ENCODE measurements at regions not wholly inside any gene's neighbourhood (a gene's known extent, or its start where the extent isn't known, plus 50 kb on each side); places are given as distances from the start of the nearest gene placed in this dataset.
A peak's percentile ranks its signal among the peaks of the same experiment; 100 is the strongest.

DNA sequence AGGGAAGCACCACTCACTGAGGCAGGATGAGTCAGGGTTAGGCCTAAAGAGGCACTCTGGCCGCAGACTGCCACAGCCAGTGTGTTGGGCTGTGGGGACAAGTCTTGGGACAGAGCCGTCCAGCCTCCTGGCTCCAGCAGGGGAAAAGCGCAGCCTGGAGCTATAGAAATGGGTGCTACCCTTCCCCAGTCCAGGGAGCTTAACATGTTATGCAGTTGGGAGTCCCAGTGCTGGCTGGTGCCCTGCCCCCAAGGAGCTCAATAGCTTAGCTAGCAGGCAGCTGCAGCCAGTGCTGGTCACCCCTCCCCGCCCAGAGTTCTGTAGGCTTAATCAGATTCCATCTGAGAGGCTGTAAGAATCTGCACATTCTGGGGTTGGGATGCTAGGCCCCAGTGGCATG, 399.6 kb upstream of the TUSC1 start:
- H3K4me3 Mint-ChIP-seq (ENCODE audit: unreplicated experiment), result no peak overlapping the region

GRCh38 chr9:26067608-26068007, 389.4 kb upstream of the TUSC1 start:
- Mint-ChIP-seq H3K9me3 (ENCODE audit: unreplicated experiment) (no peaks in the 10 kb centered on the region), H3K27ac (ENCODE audit: unreplicated experiment) (no peak overlapping the region), H3K27me3 (ENCODE audit: unreplicated experiment) (no peaks in the 10 kb centered on the region), H3K36me3 (ENCODE audit: unreplicated experiment) (no peaks in the 10 kb centered on the region), H3K4me3 (ENCODE audit: unreplicated experiment) (no peak overlapping the region), H3K4me1 (ENCODE audit: low read depth, unreplicated experiment) (no peaks in the 10 kb centered on the region)
- TF ChIP-seq CTCF (IDR thresholded peaks at IDR 0.05; ENCODE audit: partially characterized antibody, unreplicated experiment), result no peak
- no peak for DNase-seq

More for the DNA sequence above, 399.6 kb upstream of the TUSC1 start:
- no peaks in the 10 kb centered on the region for H3K9me3 Mint-ChIP-seq (ENCODE audit: unreplicated experiment)
- TF ChIP-seq CTCF (IDR thresholded peaks at IDR 0.05; ENCODE audit: partially characterized antibody, unreplicated experiment), result no peak
- H3K27me3 Mint-ChIP-seq (ENCODE audit: unreplicated experiment), result no peaks in the 10 kb centered on the region
- H3K4me1 Mint-ChIP-seq (ENCODE audit: low read depth, unreplicated experiment), result no peaks in the 10 kb centered on the region
- peaks cover 5% of the 10 kb centered on the region for H3K36me3 Mint-ChIP-seq (ENCODE audit: unreplicated experiment)
- H3K27ac Mint-ChIP-seq (ENCODE audit: unreplicated experiment), result no peak overlapping the region
- DNase-seq, result peak; percentile 22

GRCh38 chr9:26066237-26066636, 388.0 kb upstream of the TUSC1 start:
- DNase-seq, result no peak
- H3K4me1 Mint-ChIP-seq (ENCODE audit: low read depth, unreplicated experiment), result no peaks in the 10 kb centered on the region
- H3K4me3 Mint-ChIP-seq (ENCODE audit: unreplicated experiment), result no peak overlapping the region
- H3K36me3 Mint-ChIP-seq (ENCODE audit: unreplicated experiment), result no peaks in the 10 kb centered on the region
- TF ChIP-seq CTCF (IDR thresholded peaks at IDR 0.05; ENCODE audit: partially characterized antibody, unreplicated experiment), result no peak
- H3K27ac Mint-ChIP-seq (ENCODE audit: unreplicated experiment), result no peak overlapping the region
- H3K9me3 Mint-ChIP-seq (ENCODE audit: unreplicated experiment), result no peaks in the 10 kb centered on the region
- H3K27me3 Mint-ChIP-seq (ENCODE audit: unreplicated experiment), result no peaks in the 10 kb centered on the region

DNA sequence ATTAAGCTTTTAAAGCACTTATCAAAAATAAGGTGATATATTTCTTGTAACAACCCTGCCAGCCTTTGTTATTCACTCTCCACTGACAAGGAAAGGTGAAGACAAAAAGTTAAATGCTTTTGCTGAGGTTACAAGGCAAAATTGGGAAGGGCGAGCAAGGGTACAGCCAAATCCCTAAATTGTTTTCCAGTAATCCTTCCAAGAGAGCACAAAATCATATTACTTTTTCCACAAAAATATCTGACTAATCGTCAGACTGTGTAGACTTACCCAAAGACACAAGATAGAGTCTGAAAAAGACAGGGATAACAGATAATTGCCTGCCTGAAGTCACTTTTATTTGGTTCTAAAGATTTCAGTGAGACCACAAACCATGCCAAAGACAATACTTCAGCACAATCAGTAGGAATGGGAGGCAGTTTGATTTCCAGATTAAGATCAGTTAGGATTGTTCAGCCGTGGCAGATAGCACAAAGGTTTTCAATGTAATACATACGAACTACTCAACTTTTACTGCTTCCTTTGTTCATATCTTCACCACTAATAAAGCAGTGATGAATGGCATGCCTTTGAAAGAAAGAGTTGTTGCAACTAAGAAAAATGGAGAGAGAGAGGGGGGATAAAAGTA, 383.8 kb upstream of the TUSC1 start:
- Mint-ChIP-seq H3K9me3 (ENCODE audit: unreplicated experiment) (peaks cover 4% of the 10 kb centered on the region), H3K36me3 (ENCODE audit: unreplicated experiment) (no peaks in the 10 kb centered on the region), H3K27me3 (ENCODE audit: unreplicated experiment) (peaks cover 2% of the 10 kb centered on the region), H3K4me1 (ENCODE audit: low read depth, unreplicated experiment) (peaks cover 14% of the 10 kb centered on the region), H3K27ac (ENCODE audit: unreplicated experiment) (no peak overlapping the region), H3K4me3 (ENCODE audit: unreplicated experiment) (no peak overlapping the region)
- no peak for TF ChIP-seq CTCF (IDR thresholded peaks at IDR 0.05; ENCODE audit: partially characterized antibody, unreplicated experiment)
- no peak for DNase-seq

DNA sequence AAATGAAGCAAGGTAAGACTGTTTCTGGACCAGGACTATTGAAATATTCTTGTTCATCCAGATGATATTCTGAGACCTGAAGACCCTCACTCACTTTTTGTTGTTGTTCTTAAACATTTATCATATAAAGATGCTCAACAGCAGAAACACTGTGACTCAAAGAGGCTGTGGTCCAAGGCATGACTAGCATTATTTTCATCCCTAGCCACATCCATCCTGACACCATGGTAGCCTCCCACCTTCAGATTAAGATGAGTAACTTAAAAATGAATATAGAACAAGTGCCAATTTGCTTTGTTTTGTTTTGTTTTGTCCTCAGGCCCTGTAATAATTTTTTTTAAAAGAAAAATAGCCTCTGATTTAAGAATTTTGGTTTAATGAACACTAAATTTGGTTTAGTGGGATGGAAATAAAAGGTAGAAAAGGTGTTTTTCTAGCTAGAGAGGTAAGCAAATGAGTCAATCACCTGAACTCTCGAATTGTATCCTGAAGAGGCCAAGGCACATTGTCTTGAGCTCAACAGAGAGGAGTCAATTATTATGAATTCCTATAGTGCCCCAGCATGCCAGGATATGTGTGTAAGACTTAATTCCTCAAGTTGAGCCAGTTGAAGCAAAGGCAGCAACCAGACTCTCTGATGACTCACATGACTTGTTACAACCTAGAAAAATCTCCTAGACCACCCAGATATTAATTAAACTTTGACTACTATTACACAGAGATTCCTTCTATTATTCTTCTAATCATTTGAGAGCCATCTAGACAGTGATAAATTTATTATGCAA, 380.1 kb upstream of the TUSC1 start:
- no peak for TF ChIP-seq CTCF (IDR thresholded peaks at IDR 0.05; ENCODE audit: partially characterized antibody, unreplicated experiment)
- no peak overlapping the region for H3K27ac Mint-ChIP-seq (ENCODE audit: unreplicated experiment)
- DNase-seq, result no peak
- H3K27me3 Mint-ChIP-seq (ENCODE audit: unreplicated experiment), result peaks cover 2% of the 10 kb centered on the region
- H3K4me3 Mint-ChIP-seq (ENCODE audit: unreplicated experiment), result no peak overlapping the region
- peaks cover 4% of the 10 kb centered on the region for H3K9me3 Mint-ChIP-seq (ENCODE audit: unreplicated experiment)
- no peaks in the 10 kb centered on the region for H3K36me3 Mint-ChIP-seq (ENCODE audit: unreplicated experiment)
- peaks cover 24% of the 10 kb centered on the region for H3K4me1 Mint-ChIP-seq (ENCODE audit: low read depth, unreplicated experiment)

All from glutamatergic neuron (in vitro differentiated cells).